GM18907 (cell line): ENCODE measurements at regions not wholly inside any gene's neighbourhood (a gene's known extent, or its start where the extent isn't known, plus 50 kb on each side); places are given as distances from the start of the nearest gene placed in this dataset.
"Not testable (repeated sequence)": the region's sequence is repeated elsewhere in the genome, so short reads cannot be mapped to it uniquely, and the experiment has no call there.

Source experiments
- ATAC-seq: cut with Tn5 transposase; IDR thresholded peaks from one replicate; pipeline ENCODE4 v1.9.1; 2021; ENCODE audit warnings: mild to moderate bottlenecking, moderate library complexity; ENCODE audit not compliant: unreplicated experiment

- peak; percentile 89 for ATAC-seq
Observed at GRCh38 chr4:114282937-114283336, 303.5 kb upstream of the ARSJ start.

DNA sequence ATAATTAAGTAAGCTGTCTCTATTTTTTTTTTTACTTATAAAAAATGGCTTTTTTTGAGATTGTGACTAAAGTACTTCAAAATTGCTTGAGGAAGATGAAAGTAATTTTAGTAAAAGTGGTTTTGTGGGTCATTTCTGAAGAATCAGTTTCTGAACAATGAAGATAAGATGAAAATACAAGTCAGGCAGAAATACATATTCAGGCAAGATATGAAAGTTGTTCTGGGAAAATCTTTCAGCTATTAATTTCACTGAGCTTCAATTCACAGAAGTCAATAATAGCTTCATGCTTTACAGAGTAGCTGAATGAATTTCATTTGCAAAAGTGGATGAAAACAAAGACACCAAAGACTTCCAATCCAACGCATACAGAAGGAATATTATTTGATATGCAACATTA is 305.2 kb upstream of the ARSJ start:
- ATAC-seq: peak; percentile 62

DNA sequence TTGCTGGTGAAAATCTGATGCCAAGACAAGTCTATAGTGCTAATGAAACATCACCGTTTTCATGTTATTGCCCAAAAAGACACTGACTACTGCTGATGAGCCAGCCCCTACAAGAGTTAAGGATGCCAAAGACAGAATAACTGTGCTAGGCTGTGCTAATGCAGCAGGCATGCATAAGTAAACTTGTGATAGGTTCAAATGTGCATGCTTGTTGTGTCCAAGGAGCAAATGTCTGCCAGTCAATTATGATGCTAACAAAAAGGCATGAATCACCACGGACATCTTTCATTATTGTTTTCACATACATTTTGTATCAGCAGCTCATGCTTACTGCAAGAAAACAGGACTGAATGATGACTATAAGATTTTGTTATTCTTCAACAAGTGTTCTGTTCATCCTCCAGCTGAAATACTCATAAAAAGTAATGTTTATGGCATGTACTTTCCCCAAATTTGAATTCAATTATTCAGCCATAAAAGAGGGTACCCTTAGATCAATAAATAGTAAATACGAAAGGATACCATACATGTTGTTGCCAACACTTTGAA is 306.9 kb upstream of the ARSJ start:
- ATAC-seq: no peak

GRCh38 chr4:114287079-114287696 is 307.7 kb upstream of the ARSJ start:
- ATAC-seq: no peak

GRCh38 chr4:114296126-114296525 is 302.5 kb upstream of the UGT8 start:
- no peak for ATAC-seq

- ATAC-seq: no peak
Observed at GRCh38 chr4:114302472-114302871, 296.1 kb upstream of the UGT8 start.

GRCh38 chr4:114304046-114304445 is 294.6 kb upstream of the UGT8 start:
- no peak for ATAC-seq

GRCh38 chr4:114304567-114304966 is 294.0 kb upstream of the UGT8 start:
- ATAC-seq: no peak

GRCh38 chr4:114306946-114307345 is 291.7 kb upstream of the UGT8 start:
- no peak for ATAC-seq

DNA sequence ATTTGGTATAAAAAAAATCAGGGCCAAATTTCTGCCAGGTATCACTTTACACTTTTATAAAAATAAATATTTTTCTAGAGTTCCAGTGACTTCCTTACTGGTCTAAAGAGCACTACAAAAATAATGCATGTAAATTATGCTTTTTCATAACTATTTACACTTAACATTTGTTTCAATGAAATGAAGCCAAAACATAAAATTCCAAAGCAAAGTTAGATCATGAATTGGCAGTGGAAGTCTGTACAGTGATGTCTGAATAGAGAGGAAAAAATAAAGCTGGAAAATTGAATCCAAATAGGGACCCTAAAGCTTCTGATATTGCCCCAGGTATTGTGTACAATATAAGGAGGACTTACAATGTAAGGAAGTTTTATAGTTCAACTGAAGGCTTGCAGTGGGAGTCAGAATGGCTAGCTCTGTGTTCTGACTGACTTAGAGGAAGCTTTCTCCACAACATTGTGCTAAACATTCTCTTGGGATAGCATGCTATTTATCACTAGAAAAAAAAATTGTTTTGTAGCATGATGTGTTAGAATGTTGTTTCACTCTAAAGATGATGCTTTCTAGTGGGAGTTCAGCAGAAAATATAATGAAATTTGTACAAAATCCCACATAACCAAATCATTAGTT is 288.2 kb upstream of the UGT8 start:
- ATAC-seq: no peak

DNA sequence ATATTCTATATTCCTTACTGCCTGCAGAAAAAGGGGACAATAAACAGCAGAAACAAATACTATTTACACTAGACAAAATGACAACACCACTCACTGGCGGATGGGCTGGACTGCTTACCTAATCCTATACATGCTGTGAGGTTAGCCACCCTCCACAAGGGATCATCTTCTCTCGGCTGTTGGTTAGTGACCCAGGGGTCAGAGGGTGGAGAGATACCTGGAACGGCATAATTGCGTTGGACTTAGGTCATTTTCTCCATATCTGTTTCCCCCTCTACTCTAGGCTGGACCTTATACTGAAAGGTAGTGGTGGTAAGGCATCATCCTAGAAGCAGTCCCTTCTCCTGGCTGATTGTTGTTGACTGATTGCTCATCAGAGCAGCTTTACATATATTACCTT is 286.8 kb upstream of the UGT8 start:
- ATAC-seq: no peak

DNA sequence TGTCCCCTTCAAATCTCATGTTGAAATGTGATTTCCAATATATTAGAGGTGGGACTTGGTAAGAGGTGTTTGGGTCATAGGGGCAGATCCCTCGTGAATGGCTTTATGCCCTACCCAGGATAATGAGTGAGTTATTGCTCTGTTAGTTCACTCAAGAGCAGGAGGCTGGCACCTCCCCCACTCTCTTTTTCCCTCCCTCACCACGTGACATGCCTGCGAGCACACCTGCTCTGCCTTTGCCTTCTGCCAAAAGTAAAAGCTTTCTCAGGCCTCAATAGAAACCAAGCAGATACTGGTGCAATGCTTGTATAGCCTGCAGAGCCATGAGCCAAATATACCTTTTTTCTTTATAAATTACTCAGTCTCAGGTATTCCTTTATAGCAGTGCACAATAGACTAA is 286.3 kb upstream of the UGT8 start:
- peak; percentile 46 for ATAC-seq

DNA sequence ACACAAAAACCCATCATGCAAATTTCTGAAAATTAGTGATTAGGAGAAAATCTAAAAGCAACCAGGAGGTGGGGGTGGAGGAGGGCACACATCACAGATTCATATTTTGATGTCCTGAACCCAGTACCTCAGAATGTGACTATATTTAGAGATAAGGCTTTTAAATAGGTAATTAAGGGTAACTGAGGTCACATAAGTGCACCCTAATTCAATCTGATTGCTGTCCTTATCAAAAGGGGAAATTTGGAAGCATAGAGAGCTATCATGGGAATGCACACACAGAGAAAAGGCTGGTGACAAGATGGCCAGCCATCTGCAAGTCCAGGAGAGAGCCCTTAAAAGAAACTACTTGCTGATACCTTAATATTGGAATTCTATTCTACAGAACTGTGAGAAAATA is 281.8 kb upstream of the UGT8 start:
- no peak for ATAC-seq

DNA sequence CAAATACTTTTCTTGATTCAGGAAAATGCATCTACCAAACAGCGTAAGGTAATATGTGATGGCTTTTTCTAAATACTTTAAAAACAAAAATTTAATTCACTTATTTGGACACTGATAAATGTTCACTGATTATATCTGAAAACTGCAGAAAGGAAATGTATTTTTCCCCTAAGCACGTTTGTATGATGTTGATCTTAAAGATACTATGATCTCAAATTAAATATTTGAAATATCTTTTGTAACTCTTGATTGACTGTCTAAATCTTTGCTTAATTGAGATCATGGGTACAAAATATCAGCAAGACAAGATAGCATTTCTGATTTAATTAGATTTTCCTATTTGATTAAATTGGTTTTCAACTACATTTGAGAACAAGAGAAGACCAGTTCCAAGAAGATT is 281.0 kb upstream of the UGT8 start:
- no peak for ATAC-seq

DNA sequence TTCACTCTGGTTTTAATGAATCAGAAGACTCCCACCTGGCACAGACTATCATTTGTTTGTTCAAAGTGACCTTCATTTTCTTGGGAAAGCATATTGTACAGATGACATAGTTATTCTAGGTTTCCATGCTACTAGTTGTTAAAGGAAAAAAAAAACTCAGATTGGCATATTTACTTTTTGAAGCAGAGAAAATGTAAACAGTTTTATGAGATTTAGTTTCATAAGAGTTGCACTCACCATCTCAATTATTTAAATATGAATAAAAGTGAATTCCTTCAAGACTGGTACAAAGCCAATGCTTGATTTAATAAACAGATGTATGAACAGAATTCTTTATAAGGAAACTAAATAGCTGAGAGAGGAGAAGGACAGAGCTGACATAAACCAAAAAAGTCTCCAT is 280.3 kb upstream of the UGT8 start:
- ATAC-seq: no peak

DNA sequence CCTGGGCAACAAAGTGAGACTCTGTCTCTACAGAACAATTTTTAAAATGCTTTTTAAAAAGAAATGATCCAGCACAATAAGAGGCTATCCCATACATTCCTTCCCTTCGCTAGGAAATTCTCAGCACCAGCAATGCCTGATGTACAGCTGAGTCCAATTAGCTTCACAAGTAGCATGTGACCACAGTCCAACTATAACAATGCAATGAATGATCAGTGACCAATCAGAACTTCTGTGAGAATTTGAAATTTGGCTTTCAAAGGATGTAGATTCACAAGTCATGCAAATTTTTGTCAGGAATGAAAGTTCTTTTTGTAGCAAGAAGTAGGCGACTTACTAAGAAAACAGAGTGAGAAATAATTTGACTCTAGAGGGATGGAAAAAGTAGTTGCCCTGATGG is 278.5 kb upstream of the UGT8 start:
- ATAC-seq: no peak

- no peak for ATAC-seq
Observed at GRCh38 chr4:114321366-114321765, 277.2 kb upstream of the UGT8 start.

- ATAC-seq: no peak
Observed at GRCh38 chr4:114323841-114324240, 274.8 kb upstream of the UGT8 start.

DNA sequence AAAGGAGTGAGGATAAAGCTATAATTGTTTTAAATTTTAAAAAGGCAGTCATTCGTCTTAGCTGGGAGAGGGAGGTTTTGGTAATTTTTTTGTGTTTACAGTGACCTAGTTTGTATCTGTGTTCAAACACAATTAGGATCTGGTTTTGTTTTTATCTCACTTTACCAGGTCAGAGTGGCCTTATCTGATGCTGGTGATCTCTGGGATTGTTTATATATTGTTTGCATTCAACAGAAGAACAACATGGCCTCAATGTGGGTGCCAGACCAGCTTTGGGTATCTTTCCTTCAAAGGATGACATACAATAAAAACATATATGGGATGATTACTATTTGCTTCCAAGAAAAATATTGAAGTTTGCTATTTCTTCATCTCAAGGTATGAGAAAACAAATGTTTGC is 272.2 kb upstream of the UGT8 start:
- no peak for ATAC-seq

DNA sequence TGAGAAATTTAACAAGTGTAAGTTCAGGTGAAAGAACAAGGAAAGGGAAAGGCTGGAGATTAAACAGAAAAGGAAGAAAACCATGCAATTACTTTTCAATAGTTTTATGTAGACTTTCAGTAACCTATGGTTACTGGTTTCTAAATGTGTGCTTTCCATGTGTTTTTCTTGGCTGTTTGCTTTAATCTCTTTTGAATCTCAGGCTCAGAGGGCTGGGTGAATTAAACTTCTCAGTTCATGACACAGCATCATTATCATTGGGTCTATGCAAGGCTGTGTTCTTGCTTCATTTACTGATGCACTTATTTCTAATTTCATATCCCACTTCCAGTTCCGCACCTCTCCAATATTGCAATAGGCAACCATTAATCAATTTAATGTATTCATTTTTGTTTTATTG is 266.5 kb upstream of the UGT8 start:
- no peak for ATAC-seq

DNA sequence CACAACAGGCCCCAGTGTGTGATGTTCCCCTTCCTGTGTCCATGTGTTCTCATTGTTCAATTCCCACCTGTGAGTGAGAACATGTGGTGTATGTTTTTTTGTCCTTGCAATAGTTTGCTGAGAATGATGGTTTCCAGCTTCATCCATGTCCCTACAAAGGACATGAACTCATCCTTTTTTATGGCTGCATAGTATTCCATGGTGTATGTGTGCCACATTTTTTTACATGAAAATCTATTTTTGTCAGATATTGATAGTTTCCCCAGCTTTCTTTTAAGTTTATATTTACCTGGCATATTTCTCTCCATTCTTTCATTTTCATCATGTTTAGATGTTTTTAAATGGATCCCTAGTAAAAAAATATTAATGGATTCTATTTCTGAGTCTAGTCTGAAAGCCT is 264.2 kb upstream of the UGT8 start:
- ATAC-seq: not testable (repeated sequence)

- no peak for ATAC-seq
Observed at GRCh38 chr4:114334884-114335330, 263.7 kb upstream of the UGT8 start.

GRCh38 chr4:114335339-114335738 is 263.3 kb upstream of the UGT8 start:
- ATAC-seq: no peak
